T-helper 17 cell (primary cell): ENCODE measurements at regions not wholly inside any gene's neighbourhood (a gene's known extent, or its start where the extent isn't known, plus 50 kb on each side); places are given as distances from the start of the nearest gene placed in this dataset.

Source experiments
- ATAC-seq: fragments of 150-1000 bp; cut with Tn5 transposase; 2 replicates; pipeline ENCODE4 v1.10.0; 2021; ENCODE audit warnings: mild to moderate bottlenecking, moderate library complexity
- DNase-seq, 3 donors: peaks; one replicate each; pipeline versions ENCODE4 v3.0.0 to v3.0.0-alpha.2; 2020 to 2021
- H3K9me3 ChIP-seq: one replicate; pipeline ENCODE4 v1.7.0; 2013; ENCODE audit warnings: low read length, mild to moderate bottlenecking; ENCODE audit not compliant: control insufficient read depth, poor library complexity, severe bottlenecking
- H3K27ac Mint-ChIP-seq: one replicate; pipeline ENCODE4 v1.8.0; 2022; ENCODE audit warnings: mild to moderate bottlenecking, moderate library complexity, mixed read lengths
- H3K27me3 Mint-ChIP-seq: one replicate; pipeline ENCODE4 v1.8.0; 2022; ENCODE audit warnings: mixed read lengths
- H3K36me3 Mint-ChIP-seq: one replicate; pipeline ENCODE4 v1.8.0; 2022; ENCODE audit warnings: low read depth, mixed read lengths
- H3K4me1 Mint-ChIP-seq: one replicate; pipeline ENCODE4 v1.8.0; 2022; ENCODE audit warnings: mild to moderate bottlenecking, mixed read lengths
- H3K4me3 Mint-ChIP-seq: one replicate; pipeline ENCODE4 v1.8.0; 2022; ENCODE audit warnings: mild to moderate bottlenecking, moderate library complexity, mixed read lengths

DNA sequence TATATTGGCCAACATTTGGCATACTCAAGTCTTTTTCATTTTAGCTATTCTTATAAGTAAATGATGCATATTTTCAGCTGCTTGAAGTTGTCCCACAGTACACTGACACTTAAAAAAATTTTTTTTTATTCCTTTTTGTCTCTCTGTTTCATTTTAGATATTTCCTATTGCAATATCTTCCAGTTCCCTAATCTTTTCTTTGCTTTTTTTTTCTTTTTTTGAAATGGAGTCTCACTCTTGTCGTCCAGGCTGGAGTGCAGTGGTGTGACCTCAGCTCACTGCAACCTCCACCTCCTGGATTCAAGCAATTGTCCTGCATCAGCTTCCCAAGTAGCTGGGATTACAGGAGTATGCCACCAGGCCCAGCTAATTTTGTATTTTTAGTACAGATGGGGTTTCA lies 217.4 kb upstream of the KRR1 start:
- Mint-ChIP-seq H3K36me3 (peaks cover 2% of the 10 kb centered on the region), H3K27me3 (no peaks in the 10 kb centered on the region), H3K4me1 (no peaks in the 10 kb centered on the region), H3K4me3 (no peak overlapping the region), H3K27ac (no peak overlapping the region)
- no peak for ATAC-seq
- no peaks in the 10 kb centered on the region for H3K9me3 ChIP-seq
- DNase-seq, result no peak

DNA sequence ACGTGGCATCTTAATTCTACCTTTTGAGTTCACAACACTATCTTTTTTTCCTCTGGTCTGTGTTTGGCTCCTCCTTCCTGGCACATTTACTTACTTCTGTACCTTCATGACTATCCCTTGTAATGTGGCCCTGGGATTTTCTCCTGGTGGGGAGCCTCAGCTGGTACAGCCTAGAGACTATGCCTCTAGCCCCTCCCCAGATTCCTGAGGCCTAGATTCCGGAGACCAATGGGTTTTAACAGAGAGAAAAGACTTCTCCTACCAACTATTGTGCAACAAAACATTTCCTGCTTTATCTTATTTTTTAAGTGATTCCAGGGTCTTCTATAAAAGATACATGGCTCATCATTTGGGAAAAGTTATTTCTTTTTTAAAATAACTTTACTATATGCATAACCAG lies 216.2 kb upstream of the KRR1 start:
- no peak overlapping the region for H3K4me3 Mint-ChIP-seq
- H3K27me3 Mint-ChIP-seq, result no peaks in the 10 kb centered on the region
- H3K9me3 ChIP-seq, result no peaks in the 10 kb centered on the region
- H3K36me3 Mint-ChIP-seq, result no peaks in the 10 kb centered on the region
- peaks cover 7% of the 10 kb centered on the region for H3K4me1 Mint-ChIP-seq
- ATAC-seq (no peak), DNase-seq (no peak)
- no peak overlapping the region for H3K27ac Mint-ChIP-seq

DNA sequence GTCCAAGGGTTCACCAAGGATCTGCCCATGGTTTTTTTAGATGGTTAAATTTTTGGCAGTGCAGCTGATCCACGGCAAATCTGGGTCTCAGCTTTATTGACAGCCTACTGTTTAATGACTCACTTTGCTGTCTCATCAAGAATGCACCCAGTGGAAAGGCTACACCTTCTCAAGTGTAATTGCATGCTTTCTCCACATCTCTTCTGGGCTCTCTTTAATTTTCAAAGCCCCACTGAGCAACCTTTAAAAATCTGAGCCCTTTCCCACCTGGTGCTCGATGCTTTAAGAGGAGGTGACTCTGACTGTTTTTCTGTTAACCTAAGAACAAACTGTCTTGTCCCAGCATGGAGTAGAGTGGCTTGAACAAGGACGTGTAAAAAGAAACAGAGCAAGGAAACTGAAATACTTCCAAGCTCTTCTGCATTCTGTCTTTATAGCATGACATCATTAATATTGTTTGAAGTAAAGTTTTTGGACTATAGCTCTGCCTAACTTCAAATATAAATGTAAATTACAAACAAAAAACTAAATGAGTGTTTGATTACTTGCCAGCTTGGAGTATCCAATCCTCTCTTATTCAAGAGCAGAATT lies 214.2 kb upstream of the KRR1 start:
- H3K27me3 Mint-ChIP-seq, result no peaks in the 10 kb centered on the region
- peaks cover 13% of the 10 kb centered on the region for H3K4me1 Mint-ChIP-seq
- no peak overlapping the region for H3K27ac Mint-ChIP-seq
- no peaks in the 10 kb centered on the region for H3K36me3 Mint-ChIP-seq
- ATAC-seq (no peak), DNase-seq (no peak)
- no peaks in the 10 kb centered on the region for H3K9me3 ChIP-seq
- no peak overlapping the region for H3K4me3 Mint-ChIP-seq

DNA sequence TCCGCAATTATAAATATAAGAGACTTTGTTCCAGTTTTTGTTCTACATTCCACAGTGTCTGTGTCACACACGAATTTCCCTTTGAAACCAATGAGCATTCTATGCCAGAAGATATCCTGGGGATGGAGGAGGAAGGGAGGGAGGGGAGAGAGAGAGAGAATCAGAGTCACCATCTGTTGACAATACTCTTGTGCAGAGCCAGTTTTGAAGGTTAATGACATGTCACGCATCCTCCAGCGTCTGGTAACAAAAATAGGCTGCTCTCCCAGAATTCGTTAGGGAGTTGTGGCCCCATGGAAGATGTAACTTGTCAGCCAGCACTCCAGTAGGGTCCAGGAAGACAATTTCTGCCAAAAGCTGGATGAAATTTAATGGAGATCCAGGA lies 213.5 kb upstream of the KRR1 start:
- Mint-ChIP-seq H3K36me3 (no peaks in the 10 kb centered on the region), H3K4me1 (peaks cover 13% of the 10 kb centered on the region), H3K4me3 (no peak overlapping the region), H3K27me3 (no peaks in the 10 kb centered on the region), H3K27ac (no peak overlapping the region)
- ATAC-seq (no peak), DNase-seq (no peak)
- H3K9me3 ChIP-seq, result no peaks in the 10 kb centered on the region

DNA sequence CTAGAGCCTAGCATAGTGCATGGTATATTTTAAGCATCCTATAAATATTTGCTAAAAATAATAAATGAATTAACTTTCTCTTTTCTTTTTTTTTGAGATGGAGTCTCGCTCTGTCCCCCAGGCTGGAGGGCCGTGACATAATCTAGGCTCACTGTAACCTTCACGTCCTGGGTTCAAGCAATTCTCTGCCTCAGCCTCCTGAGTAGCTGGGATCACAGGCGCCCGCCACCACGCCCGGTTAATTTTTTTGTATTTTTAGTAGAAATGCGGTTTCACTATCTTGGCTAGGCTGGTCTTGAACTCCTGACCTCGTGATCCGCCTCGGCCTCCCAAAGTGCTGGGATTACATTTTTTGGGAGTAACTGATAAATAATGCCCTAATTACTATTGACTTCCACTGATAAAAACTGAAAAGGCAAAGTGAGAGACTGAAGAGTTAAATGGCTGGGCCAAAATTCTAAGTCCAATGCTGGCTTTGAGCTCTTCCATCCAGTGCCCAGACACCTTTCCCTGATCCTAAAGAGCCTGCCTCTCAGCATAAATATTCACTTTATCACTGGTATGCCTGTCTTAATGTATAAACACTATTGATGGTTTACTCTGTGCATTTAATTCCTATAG lies 213.0 kb upstream of the KRR1 start:
- Mint-ChIP-seq H3K27me3 (no peaks in the 10 kb centered on the region), H3K4me1 (peaks cover 13% of the 10 kb centered on the region), H3K27ac (no peak overlapping the region), H3K36me3 (no peaks in the 10 kb centered on the region), H3K4me3 (no peak overlapping the region)
- ATAC-seq, result no peak
- no peaks in the 10 kb centered on the region for H3K9me3 ChIP-seq
- DNase-seq, result no peak

DNA sequence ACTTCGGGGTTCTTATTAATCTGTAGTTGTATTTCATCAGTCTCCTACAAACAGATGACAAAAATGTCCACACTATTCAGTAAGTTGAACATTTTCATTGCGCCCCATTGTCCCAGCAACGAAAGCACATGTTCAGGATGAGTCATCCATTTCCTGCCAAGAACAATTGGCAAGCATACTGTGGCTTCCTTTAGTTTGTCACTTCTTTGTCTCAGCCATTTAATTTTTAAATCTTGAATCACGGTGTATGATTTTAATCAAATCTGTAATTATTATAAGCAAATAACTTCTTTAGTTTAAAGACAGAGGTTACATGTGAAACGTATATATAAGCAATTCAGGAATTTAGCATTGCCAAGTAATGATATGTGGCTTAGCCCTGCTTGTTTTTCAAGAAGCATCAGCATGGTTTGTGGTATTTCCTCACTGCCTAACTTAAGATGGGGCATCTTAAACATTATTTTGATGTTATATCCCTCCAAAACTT lies 211.3 kb upstream of the KRR1 start:
- no peak overlapping the region for H3K4me3 Mint-ChIP-seq
- no peak for DNase-seq
- H3K27me3 Mint-ChIP-seq, result no peaks in the 10 kb centered on the region
- peaks cover 13% of the 10 kb centered on the region for H3K4me1 Mint-ChIP-seq
- ATAC-seq, result peak; percentile 89
- no peaks in the 10 kb centered on the region for H3K9me3 ChIP-seq
- no peaks in the 10 kb centered on the region for H3K36me3 Mint-ChIP-seq
- peak overlapping the region; percentile 44 for H3K27ac Mint-ChIP-seq

DNA sequence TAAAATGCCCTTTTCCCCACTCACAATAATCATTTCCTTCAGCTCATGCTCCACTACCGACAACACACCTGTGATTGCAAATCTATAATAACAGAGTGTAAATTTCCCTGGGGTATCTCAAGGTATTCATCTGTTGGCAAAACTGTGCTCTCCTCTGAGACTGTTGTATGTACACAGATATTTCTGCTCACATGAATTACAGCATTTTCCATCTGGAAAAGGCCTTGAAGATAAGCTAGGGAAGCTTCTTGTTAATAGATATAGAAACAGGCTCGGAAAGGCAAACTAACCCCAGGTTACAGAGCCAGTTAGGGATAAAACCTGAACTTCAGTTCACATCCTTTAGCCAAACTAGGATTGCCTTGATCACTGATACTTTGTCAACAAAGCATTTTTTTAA lies 210.4 kb upstream of the KRR1 start:
- DNase-seq, result no peak
- Mint-ChIP-seq H3K36me3 (no peaks in the 10 kb centered on the region), H3K27me3 (no peaks in the 10 kb centered on the region), H3K4me3 (no peak overlapping the region), H3K27ac (peak overlapping the region; percentile 44), H3K4me1 (peaks cover 13% of the 10 kb centered on the region)
- no peak for ATAC-seq
- no peaks in the 10 kb centered on the region for H3K9me3 ChIP-seq

DNA sequence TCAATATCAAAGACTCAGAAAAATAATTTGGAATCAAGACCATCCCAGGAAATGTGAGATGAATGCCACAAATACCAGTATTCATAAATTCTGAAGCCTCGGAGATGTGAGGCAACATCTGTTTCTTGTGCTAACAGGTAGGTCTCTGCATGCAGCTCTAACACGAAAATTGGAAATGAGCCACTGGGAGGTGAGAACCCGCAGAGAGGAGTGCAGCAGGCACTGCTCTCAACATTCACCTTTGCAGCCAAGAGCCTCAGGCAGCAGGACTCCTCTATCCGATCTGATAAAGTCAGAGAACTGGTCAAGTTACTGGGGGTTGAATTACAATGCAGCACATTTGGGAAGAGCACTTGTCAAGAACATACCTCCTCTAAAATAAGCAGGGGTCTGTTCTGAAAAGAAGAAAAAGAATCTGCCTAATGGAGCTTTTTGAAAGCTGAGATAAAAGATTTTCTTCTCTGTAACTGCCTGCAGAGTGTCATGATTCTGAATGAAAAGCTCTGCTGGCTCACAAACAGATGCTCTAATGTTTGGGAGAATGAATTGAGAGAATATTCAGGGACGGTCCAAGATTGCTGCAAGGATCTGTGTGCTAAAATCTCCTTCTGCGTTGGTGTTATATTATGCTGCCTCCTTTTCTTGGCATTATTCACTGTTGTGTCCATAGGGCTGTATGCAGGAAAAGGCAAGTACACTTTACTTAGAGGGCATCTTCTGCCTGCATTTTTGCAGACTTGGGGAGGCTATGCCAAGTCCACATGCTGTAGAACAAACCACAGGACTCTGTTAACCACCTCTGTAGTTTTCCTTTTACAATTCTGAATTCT lies 209.6 kb upstream of the KRR1 start:
- H3K27me3 Mint-ChIP-seq, result no peaks in the 10 kb centered on the region
- no peak overlapping the region for H3K4me3 Mint-ChIP-seq
- H3K4me1 Mint-ChIP-seq, result peaks cover 13% of the 10 kb centered on the region
- no peak for ATAC-seq
- H3K9me3 ChIP-seq, result no peaks in the 10 kb centered on the region
- H3K27ac Mint-ChIP-seq, result no peak overlapping the region
- DNase-seq, result no peak
- H3K36me3 Mint-ChIP-seq, result no peaks in the 10 kb centered on the region

DNA sequence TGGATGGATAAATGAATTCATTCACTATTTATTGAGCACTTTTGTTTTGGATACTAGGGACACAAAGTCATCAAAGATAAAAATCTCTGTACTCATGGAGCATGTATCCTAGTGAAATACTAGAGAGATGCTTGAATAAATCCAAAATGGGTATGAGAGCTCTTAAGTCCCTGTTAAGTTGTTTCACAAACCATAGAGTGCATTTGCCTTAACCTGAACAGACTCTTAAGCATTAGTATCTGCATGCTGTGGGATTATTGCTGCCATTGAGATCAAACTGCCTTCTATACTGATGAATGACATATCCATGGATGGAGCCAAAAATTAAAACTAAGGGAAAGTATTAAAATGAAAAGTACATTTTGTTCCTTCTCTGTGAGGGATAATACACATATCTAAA lies 206.5 kb upstream of the KRR1 start:
- Mint-ChIP-seq H3K4me1 (peaks cover 12% of the 10 kb centered on the region), H3K4me3 (no peak overlapping the region), H3K36me3 (no peaks in the 10 kb centered on the region), H3K27me3 (no peaks in the 10 kb centered on the region), H3K27ac (no peak overlapping the region)
- ATAC-seq, result no peak
- no peaks in the 10 kb centered on the region for H3K9me3 ChIP-seq
- no peak for DNase-seq

DNA sequence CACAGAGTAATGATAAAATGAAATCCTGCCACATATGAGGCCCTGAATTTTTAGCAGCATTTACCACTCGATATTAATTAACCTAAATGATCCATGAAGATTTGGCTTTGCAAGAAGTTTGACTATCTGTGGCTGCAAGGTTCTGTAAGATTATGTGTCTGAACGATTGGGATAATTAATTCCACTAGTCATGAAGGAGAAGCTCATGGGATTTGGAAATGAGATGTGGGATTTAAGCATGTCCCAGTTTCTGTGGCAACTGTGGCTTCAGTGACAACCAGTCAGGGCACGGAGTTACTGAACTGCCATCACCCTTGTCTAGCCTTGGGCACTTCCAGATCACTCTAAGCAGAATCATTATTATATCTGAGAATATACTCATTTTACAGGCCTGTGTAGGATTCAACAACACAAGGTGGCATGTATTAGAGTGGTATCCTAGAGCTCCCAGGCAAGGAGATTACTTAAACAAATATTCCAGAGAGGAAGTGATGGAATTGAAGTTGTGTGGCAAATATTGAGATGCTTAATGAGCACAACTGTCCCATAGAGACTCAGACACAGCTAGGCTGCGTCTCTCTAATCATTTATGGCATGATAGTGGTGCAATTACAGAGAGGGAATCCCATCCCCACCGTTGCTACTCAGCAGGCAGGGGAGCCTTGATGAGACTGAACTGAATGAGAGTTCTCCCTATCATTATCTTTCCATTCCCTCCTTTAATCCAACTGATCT lies 205.0 kb upstream of the KRR1 start:
- no peak overlapping the region for H3K27ac Mint-ChIP-seq
- no peak for DNase-seq
- peaks cover 6% of the 10 kb centered on the region for H3K4me1 Mint-ChIP-seq
- no peak for ATAC-seq
- no peaks in the 10 kb centered on the region for H3K27me3 Mint-ChIP-seq
- no peaks in the 10 kb centered on the region for H3K9me3 ChIP-seq
- H3K36me3 Mint-ChIP-seq, result no peaks in the 10 kb centered on the region
- no peak overlapping the region for H3K4me3 Mint-ChIP-seq

DNA sequence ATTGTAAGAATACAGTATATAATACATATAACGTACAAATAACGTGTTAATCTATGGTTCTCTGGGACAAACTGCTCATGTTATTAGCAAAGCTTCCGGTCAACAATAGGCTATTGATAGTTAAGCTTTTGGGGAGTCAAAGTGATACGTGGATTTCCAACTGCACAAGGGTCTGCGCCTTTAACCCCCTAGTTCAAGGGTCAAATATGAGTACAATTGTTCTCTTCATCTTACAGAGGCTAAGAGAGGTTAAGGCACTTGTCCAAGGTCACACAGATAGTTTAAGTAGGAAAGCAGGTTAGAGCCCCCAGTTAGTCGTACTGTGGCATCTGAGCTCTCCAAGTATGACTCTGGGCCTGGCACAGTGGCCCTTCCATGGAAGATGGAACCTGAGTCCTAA lies 204.3 kb upstream of the KRR1 start:
- H3K27me3 Mint-ChIP-seq, result no peaks in the 10 kb centered on the region
- H3K4me3 Mint-ChIP-seq, result no peak overlapping the region
- no peaks in the 10 kb centered on the region for H3K36me3 Mint-ChIP-seq
- no peak for ATAC-seq
- no peak for DNase-seq
- H3K27ac Mint-ChIP-seq, result no peak overlapping the region
- H3K4me1 Mint-ChIP-seq, result peaks cover 6% of the 10 kb centered on the region
- no peaks in the 10 kb centered on the region for H3K9me3 ChIP-seq

DNA sequence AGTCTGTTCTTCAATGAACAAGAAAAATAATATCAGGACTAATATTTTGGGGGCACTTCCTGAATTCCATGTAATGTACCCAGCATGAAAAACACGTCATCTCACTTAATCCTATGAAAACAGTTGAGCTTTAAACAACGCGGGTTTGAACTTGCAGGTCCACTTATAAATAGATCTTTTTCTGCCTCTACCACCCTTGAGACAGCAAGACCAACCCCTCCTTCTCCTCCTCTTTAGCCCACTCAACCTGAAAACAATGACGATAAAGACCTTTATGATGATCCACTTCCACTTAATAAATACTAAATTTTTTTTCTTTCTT lies 203.9 kb upstream of the KRR1 start:
- Mint-ChIP-seq H3K36me3 (no peaks in the 10 kb centered on the region), H3K4me1 (peaks cover 6% of the 10 kb centered on the region), H3K4me3 (no peak overlapping the region), H3K27ac (no peak overlapping the region), H3K27me3 (no peaks in the 10 kb centered on the region)
- no peak for ATAC-seq
- DNase-seq, result no peak
- no peaks in the 10 kb centered on the region for H3K9me3 ChIP-seq

DNA sequence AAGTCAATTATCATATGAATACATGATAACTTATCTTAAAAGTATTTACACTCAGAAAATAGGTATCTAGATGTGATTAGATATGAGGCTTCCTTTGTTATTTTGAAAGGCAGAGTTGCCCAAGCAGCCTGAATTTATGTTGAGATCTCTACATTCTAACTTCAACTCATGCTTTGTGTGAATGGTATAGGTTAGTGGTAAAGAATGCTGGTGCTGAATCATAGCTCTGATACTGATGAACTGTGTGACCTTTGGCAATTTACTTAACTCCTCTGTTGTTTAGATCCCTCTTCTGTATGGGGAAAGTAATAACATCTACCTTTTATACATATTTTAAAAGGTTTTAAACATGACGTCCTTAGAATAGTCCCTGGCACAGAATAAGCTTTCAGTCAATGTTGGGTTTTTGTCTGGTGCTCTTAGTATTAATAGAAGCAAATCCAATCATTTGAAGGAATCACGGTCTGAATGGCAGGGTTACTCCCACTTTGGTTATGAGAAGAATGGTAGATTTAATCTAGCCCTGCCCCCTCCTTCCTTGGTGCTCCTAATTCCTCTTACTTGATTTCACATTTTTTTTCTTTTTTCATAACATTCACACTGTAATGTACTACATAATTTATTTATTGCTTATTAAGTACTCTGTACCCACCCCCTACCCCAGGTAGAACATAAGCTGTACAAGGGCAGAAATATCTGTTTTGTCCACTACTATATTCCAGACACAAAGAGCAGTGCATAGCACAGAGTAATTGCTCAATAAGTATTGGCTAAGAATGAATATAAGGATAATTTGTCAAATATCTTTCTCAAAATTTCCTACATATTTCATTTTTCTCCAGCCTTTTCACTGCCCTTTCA lies 203.3 kb upstream of the KRR1 start:
- H3K36me3 Mint-ChIP-seq, result no peaks in the 10 kb centered on the region

More for the DNA sequence above, 203.3 kb upstream of the KRR1 start:
- Mint-ChIP-seq H3K4me3 (no peak overlapping the region), H3K4me1 (peaks cover 6% of the 10 kb centered on the region), H3K27ac (no peak overlapping the region), H3K27me3 (no peaks in the 10 kb centered on the region)
- DNase-seq, result no peak
- no peaks in the 10 kb centered on the region for H3K9me3 ChIP-seq
- no peak for ATAC-seq
